Fibroblast of lung (primary cell): ENCODE measurements at regions not wholly inside any gene's neighbourhood (a gene's known extent, or its start where the extent isn't known, plus 50 kb on each side); places are given as distances from the start of the nearest gene placed in this dataset.
A peak's percentile ranks its signal among the peaks of the same experiment; 100 is the strongest.

Source experiments
- DNase-seq, 2 donors: peaks; one replicate each; pipeline versions ENCODE4 v3.0.0 to v3.0.0-alpha.2; 2010; ENCODE audit warnings: low read depth in 2 of 2
- H2AFZ ChIP-seq: 2 replicates; pipeline ENCODE4 v1.5.1; 2012; ENCODE audit warnings: low read length, control low read depth, inconsistent platforms
- H3K27ac ChIP-seq: 2 replicates; pipeline ENCODE4 v1.5.1; 2011; ENCODE audit warnings: low read length, control low read depth; ENCODE audit not compliant: insufficient read depth
- H3K27me3 ChIP-seq: 2 replicates; pipeline ENCODE4 v1.5.1; 2011; ENCODE audit warnings: mild to moderate bottlenecking, low read length; ENCODE audit not compliant: control insufficient read depth, insufficient read depth
- H3K36me3 ChIP-seq: 2 replicates; pipeline ENCODE4 v1.5.1; 2011; ENCODE audit warnings: low read length; ENCODE audit not compliant: control insufficient read depth, insufficient read depth
- H3K4me1 ChIP-seq: 2 replicates; pipeline ENCODE4 v1.5.1; 2011; ENCODE audit warnings: low read length; ENCODE audit not compliant: control insufficient read depth, insufficient read depth; ENCODE audit errors: extremely low read depth
- H3K4me2 ChIP-seq: 2 replicates; pipeline ENCODE4 v1.5.1; 2011; ENCODE audit warnings: low read length, control low read depth; ENCODE audit not compliant: insufficient read depth; ENCODE audit errors: extremely low read depth
- H3K4me3 ChIP-seq, 4 experiments: fragments of 200-600 bp in 1 of 4; sonication (generic) in 1 of 4; replicated peaks in 1 of 4; 2 replicates each; pipeline ENCODE4 v1.5.1; 2011 to 2016; ENCODE audit warnings: low read length in 4 of 4, low read depth in 3 of 4, mild to moderate bottlenecking in 3 of 4, control low read depth in 2 of 4, inconsistent platforms in 1 of 4, mixed read lengths in 1 of 4; ENCODE audit not compliant: insufficient read depth in 1 of 4; ENCODE audit errors: control extremely low read depth in 1 of 4
- H3K79me2 ChIP-seq: 2 replicates; pipeline ENCODE4 v1.5.1; 2012; ENCODE audit warnings: mild to moderate bottlenecking, low read length, inconsistent platforms; ENCODE audit not compliant: control insufficient read depth, insufficient read depth
- H3K9ac ChIP-seq: 2 replicates; pipeline ENCODE4 v1.5.1; 2011; ENCODE audit warnings: mild to moderate bottlenecking, low read length, control low read depth; ENCODE audit not compliant: insufficient read depth
- H3K9me3 ChIP-seq: 2 replicates; pipeline ENCODE4 v1.5.1; 2012; ENCODE audit warnings: low read depth, low read length; ENCODE audit not compliant: control insufficient read depth, insufficient read depth
- H4K20me1 ChIP-seq: 2 replicates; pipeline ENCODE4 v1.5.1; 2011; ENCODE audit warnings: low read length; ENCODE audit not compliant: control insufficient read depth, insufficient read depth; ENCODE audit errors: extremely low read depth
- CTCF ChIP-seq, 2 donors: IDR thresholded peaks in 1 of 2; conservative IDR thresholded peaks in 1 of 2; 1 replicate in 1 of 2; 2 replicates in 1 of 2; pipeline ENCODE4 v1.5.1; 2011 to 2012; ENCODE audit warnings: low read length in 2 of 2, control low read depth in 1 of 2, inconsistent platforms in 1 of 2, low read depth in 1 of 2, mild to moderate bottlenecking in 1 of 2
- EZH2 ChIP-seq: IDR thresholded peaks from 2 replicates; pipeline ENCODE4 v1.5.1; 2012; ENCODE audit warnings: low read length, control low read depth, mild to moderate bottlenecking; ENCODE audit errors: missing control alignments

DNA sequence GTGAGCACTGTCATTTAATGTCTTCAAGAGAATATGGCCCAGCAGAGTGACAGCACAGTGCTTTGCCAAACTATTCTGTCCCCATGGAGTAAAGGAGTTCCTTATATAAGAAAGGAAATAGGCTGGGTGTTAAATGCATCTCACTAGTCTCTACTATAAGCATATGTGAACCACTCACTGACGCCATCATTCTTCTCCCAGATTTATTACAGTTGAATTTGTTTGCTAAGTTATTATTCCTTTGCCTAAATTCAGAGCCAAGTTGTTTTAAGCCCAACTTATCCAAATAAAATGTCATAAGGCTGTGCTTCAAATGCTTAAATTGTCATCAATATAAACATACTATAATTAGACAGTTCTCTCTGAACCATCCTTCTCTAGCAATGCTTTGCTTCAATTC, 151.6 kb downstream of the KCNA5 start:
- no peaks in the 10 kb centered on the region for H3K27me3 ChIP-seq
- no peak overlapping the region for H2AFZ ChIP-seq
- H3K79me2 ChIP-seq, result no peaks in the 10 kb centered on the region
- no peaks in the 10 kb centered on the region for H4K20me1 ChIP-seq
- TF ChIP-seq CTCF (conservative IDR thresholded peaks at IDR 0.05 in 1 of 2, IDR thresholded peaks at IDR 0.05 in 1 of 2; ENCODE audit: low read depth in 1 of 2, low read length in 2 of 2), result no peak
- TF ChIP-seq EZH2, result no peak
- H3K9ac ChIP-seq, result no peak overlapping the region
- no peak overlapping the region for H3K4me2 ChIP-seq
- H3K9me3 ChIP-seq, result no peaks in the 10 kb centered on the region
- H3K4me3 ChIP-seq, result no peak overlapping the region
- no peaks in the 10 kb centered on the region for H3K4me1 ChIP-seq
- no peak for DNase-seq
- H3K27ac ChIP-seq, result no peak overlapping the region
- no peaks in the 10 kb centered on the region for H3K36me3 ChIP-seq

DNA sequence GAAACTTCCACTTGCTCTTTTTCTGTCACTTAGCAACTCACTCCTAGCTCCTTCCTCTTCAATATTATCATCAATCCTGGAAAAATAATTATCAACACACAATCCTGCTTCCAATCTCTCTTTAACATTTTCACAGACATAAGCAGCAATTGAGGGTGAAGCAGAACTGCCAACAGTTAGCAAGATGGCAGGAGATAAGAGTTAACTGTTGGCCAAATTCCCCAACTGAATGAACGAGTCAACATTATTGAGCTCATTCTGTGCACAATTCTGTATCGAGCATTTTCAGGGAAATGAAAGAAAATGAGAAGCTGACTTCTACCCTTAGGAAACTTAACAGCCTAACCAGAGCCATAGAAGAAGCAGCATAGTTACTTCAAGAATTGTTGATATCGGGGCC, 152.0 kb downstream of the KCNA5 start:
- TF ChIP-seq CTCF (conservative IDR thresholded peaks at IDR 0.05 in 1 of 2, IDR thresholded peaks at IDR 0.05 in 1 of 2; ENCODE audit: low read depth in 1 of 2, low read length in 2 of 2) (no peak), EZH2 (no peak)
- Histone ChIP-seq H3K9me3 (no peaks in the 10 kb centered on the region), H3K27me3 (no peaks in the 10 kb centered on the region), H3K4me3 (no peak overlapping the region), H3K36me3 (no peaks in the 10 kb centered on the region), H3K27ac (no peak overlapping the region), H3K9ac (no peak overlapping the region), H2AFZ (no peak overlapping the region), H3K4me1 (no peaks in the 10 kb centered on the region), H3K4me2 (no peak overlapping the region), H4K20me1 (no peaks in the 10 kb centered on the region), H3K79me2 (no peaks in the 10 kb centered on the region)
- DNase-seq, result no peak

- H3K9ac ChIP-seq, result no peak overlapping the region
- TF ChIP-seq EZH2, result no peak
- TF ChIP-seq CTCF (conservative IDR thresholded peaks at IDR 0.05 in 1 of 2, IDR thresholded peaks at IDR 0.05 in 1 of 2; ENCODE audit: low read depth in 1 of 2, low read length in 2 of 2), result no peak
- H3K4me2 ChIP-seq, result no peak overlapping the region
- H3K9me3 ChIP-seq, result no peaks in the 10 kb centered on the region
- no peaks in the 10 kb centered on the region for H3K27me3 ChIP-seq
- no peaks in the 10 kb centered on the region for H3K79me2 ChIP-seq
- no peak overlapping the region for H3K4me3 ChIP-seq
- no peak overlapping the region for H3K27ac ChIP-seq
- DNase-seq, result peak; percentile 20 to 93
- no peaks in the 10 kb centered on the region for H4K20me1 ChIP-seq
- H2AFZ ChIP-seq, result no peak overlapping the region
- H3K4me1 ChIP-seq, result no peaks in the 10 kb centered on the region
- no peaks in the 10 kb centered on the region for H3K36me3 ChIP-seq
Observed at GRCh38 chr12:5197131-5197530, 153.5 kb downstream of the KCNA5 start.
